Globus pallidus (tissue), 1 donor: ENCODE measurements at regions not wholly inside any gene's neighbourhood (a gene's known extent, or its start where the extent isn't known, plus 50 kb on each side); places are given as distances from the start of the nearest gene placed in this dataset.
A peak's percentile ranks its signal among the peaks of the same experiment; 100 is the strongest.
"Not testable (repeated sequence)": the region's sequence is repeated elsewhere in the genome, so short reads cannot be mapped to it uniquely, and the experiment has no call there.

Experiments
- DNase-seq: peaks from one replicate; pipeline ENCODE4 v3.0.0-alpha.2; 2015; ENCODE audit warnings: low spot score

- no peak for DNase-seq
Observed at GRCh38 chr5:42894057-42894456, 82.4 kb upstream of the SELENOP start.

DNA sequence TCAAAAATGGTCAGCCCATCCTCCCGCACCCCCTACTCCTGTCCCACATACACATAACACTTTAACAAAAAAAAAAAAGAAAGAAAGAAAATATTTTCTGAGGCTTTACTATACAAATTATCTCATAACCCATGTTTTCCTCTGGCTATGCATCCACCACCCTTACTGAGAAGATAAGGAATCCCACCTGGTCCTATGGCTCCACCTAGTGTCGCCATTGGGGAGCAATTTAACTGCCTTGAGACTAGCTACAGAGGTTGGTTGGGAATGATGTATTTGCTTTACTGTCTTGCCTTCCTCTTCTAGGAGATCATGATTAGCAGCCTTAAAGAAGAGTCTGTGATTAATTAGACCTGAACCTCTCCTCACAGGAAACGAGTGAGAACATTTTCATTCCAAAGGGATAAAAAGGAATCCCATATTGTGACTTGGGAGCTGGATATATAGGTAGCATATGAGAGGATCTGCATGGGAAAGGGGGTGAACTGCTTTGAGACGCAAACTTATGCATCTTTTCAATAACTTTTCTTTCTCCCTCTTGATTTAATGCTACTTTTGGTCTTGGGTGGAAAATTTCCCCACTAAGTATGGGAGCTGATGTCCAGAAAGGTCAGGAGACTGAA is 77.7 kb upstream of the SELENOP start:
- peak; percentile 90 for DNase-seq

- no peak for DNase-seq
Observed at GRCh38 chr5:42888771-42889170, 77.1 kb upstream of the SELENOP start.

DNA sequence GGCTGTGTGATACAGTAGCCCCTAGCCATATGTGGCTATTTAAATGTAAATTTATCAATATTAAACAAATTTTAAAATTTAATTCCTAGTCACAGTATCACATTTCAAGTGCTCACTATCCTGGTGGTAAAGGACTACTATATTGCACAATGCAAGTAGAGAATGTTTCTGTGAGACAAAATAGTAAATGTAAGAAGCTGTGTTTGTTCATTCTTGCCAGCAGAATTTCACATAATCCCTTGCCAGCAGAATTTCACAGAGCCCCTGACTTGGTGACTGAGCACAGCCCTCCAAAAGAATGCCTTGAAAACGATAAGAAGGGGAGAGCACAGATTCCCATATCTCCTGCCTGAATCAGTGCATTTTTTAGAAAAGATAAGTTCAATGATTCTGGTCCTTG is 75.9 kb upstream of the SELENOP start:
- DNase-seq = no peak

DNA sequence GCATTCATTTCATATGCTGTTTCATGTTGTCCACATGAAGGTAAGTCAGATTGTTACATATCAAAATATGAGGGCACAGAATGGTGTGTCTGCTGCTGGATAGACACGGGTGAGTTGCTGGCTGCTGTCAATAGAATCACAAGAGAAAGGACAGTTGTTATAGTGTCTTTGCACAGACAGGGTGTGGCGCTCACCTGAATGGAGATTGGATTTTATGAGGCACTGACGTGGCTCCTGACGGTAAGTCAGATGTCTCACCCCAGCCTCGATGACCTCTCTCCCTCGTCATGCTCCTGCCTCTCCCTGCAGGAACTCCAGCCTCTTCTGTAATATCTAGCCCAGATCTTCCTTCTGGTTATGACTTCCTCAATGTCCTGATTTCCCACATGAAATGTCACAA is 75.4 kb upstream of the SELENOP start:
- DNase-seq = no peak

DNA sequence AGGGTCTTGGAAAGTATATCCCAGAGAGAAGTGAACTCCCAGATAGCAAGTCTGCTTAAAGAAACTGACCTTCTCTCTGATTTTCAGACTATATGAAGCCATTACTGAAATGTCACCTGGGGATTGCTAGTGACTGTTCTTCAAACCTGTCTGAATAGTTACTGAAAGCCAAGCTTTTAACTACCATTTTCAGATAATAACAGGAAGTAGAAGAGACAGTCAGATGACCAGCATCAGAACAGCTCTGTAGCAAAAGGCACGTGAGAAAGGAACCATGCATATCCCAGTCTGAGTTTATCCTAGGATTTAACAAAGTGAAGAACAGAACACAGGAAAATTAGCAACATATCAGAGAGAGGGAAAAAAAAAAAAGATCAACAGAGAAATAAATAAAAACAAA is 74.9 kb upstream of the SELENOP start:
- DNase-seq = no peak

DNA sequence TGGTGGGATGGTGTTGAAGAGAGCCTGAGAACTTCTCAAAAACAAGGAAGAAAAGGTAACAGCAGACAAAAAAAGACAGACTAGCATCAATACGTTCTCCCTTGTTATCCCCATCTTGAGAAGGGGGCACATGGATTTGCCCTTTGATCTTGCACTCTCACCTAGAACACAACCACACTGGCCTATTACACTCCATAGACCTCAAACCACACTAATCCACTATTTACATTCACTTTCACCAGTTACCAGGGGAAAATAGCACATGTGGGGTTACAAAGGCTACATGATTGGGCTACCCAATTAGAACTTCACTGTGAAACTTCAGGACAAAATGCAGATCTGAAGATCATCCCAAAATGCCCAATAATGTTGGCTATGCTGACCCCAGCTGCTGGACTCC is 72.6 kb upstream of the SELENOP start:
- no peak for DNase-seq

GRCh38 chr5:42881416-42882117 is 69.9 kb upstream of the SELENOP start:
- no peak for DNase-seq

DNA sequence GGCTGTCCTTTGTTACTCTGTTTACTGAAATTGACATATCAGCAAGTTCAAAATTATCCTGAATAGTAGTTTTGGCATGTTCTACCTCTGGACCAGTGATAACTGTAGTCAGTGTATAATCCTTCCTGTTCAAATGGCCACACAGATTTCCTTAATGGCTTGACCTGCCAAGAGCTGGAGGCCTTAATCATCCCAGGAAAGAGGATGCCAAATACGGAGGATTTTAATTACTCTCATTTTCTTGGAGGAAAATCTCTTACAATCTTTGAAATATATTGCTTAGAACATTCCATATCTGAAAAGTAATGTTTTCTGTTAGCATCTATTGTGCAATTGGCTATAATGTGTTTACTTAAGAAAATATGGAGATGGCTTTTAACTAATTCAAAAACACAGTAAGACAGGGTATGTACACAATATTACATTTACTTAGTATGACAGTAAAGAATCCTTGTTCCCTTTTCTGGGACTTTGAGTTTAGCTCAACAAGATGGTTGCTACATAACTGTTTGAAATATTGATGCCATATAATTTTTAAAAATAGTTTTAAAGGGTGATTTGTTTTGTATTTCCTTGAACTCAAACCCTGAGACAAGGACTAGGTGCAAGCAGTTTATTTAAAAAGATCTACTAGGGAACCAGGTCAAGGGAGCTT is 68.9 kb upstream of the SELENOP start:
- no peak for DNase-seq

- no peak for DNase-seq
Observed at GRCh38 chr5:42879291-42879690, 67.6 kb upstream of the SELENOP start.

DNA sequence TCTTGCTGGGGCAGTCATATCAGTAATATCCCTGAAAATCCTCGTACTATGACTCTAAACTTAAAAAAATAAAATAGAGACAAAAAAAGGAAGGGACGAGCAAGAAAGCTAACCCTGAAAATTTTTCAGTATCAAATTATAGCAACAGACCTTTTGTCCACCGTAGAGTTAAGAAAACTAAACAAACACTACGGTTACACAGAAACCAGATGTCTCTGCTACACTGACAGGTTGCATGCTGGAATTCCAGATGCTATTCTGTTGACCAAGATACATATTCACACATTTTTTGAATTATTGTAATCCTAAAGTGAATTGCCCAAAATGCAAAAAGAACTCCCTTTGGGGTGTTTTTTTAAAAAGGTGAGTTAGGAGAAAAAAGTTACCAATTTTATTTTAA is 66.9 kb upstream of the SELENOP start:
- DNase-seq = no peak

DNA sequence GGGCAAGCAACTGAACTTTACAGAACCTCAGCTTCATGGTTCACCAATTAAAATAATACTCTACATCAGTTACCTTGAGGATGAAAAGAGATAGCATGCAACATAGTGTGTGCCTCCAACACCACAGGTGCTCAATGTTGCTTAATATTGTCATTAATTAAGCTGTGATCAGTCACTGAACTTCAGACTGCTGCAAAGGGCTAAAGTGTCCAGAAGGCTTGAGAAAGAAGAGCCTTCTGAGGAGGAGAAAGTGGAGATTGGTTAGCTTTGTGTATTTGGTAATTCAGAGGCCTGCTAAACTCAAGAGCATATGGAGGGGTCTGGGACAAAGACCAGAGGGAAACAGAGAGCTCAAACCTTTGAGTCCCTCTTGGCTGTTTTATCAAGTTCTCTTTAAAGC is 66.3 kb upstream of the SELENOP start:
- no peak for DNase-seq

DNA sequence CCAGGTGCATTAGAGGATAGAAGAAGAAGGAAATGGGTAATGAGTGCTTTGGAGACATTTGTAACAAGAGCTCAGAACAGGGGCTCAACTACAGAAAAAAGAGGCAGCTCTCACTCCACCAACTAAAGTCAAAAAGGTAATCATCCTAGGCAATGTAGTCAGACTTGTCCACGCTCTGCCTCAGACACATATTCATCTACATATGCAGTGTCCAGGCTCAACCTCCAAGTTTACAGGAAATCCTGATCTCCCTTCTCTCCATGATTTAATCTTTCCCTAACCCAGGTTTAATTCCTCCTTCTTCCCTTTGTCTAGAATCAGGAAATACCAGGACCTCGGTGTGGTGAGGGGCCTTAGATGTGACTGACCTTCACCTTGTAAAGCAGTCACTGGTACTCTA is 65.7 kb upstream of the SELENOP start:
- no peak for DNase-seq

DNA sequence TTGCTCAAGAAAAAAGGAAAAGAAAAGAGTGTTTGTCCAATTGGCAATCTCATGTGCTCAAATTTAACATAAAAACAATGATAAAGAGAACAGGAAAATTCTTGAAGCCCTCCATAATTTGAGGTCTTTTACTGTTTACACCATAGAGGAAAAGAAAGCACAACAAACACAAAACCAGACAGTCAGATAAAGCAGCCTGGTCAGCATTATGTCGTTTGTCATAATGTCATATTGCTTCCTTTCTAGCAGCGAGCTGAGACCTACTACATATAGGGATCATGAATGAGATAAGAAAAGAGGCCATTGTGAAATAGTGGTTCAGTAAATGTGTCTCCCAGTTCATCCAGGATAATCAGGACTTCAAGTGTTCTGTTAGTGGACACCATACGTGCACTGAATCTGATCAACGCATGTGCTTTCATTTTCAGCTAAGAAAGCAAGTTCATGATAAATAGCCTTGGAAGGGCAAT is 64.7 kb upstream of the SELENOP start:
- no peak for DNase-seq

- DNase-seq = no peak
Observed at GRCh38 chr5:42875785-42876374, 64.2 kb upstream of the SELENOP start.

- no peak for DNase-seq
Observed at GRCh38 chr5:42875211-42875610, 63.5 kb upstream of the SELENOP start.

DNA sequence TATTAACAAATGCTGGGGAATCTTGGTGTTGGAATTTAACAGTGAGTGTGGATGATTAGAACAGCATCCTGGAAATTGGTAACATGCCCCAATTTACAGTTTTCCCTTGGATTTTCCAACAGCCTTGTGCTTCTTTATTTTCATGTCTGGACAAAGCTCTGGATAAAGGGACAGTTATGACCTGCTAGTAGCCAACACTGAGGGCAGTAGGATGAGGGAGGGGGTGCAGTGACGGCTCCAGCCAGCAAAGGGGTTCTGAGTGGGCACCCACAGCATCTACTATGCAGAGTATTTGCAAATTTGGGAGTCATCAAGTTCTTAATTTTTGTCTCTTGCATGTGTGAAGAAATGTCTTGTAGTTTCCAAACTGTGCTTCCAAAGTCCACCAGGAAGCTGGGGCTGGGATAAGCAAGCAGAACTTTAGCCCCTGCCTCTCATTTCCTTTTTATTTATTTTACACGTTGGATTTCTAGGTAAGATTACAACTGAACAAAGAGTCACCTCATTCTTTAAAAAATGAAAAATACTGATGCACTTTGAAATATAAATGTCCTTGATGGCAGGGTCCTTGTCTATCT is 63.0 kb upstream of the SELENOP start:
- DNase-seq = no peak

GRCh38 chr5:42872865-42873264 is 61.2 kb upstream of the SELENOP start:
- DNase-seq = no peak

GRCh38 chr5:42870882-42871418 is 59.3 kb upstream of the SELENOP start:
- no peak for DNase-seq

DNA sequence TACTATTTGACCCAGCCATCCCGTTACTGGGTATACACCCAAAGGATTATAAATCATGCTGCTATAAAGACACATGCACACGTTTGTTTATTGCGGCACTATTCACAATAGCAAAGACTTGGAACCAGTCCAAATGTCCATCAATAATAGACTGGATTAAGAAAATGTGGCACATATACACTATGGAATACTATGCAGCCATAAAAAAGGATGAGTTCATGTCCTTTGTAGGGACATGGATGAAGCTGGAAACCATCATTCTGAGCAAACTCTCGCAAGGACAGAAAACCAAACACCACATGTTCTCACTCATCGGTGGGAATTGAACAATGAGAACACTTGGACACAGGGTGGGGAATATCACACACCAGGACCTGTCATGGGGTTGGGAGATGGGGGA is 56.7 kb upstream of the SELENOP start:
- not testable (repeated sequence) for DNase-seq

DNA sequence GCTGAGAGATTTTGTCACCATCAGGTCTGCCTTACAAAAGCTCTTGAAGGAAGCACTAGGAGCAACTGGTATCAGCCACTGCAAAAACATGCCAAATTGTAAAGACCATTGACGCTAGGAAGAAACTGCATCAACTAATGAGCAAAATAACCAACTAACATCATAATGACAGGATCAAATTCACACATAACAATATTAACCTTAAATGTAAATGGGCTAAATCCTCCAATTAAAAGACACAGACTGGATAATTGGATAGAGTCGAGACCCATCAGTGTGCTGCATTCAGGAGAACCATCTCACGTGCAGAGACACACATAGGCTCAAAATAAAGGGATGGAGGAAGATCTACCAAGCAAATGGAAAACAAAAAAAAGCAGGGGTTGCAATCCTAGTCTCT is 53.1 kb upstream of the SELENOP start:
- not testable (repeated sequence) for DNase-seq
